Testis (tissue), 2 donors: ENCODE measurements at regions not wholly inside any gene's neighbourhood (a gene's known extent, or its start where the extent isn't known, plus 50 kb on each side); places are given as distances from the start of the nearest gene placed in this dataset.

Source experiments
- POLR2A ChIP-seq: fragments of 450-650 bp; IDR thresholded peaks from one replicate; pipeline ENCODE4 v1.6.1; 2017; ENCODE audit warnings: antibody characterized with exemption, mild to moderate bottlenecking, moderate library complexity
- TF ChIP-seq, protein P1 (sequence below), 3 experiments: fragments of 450-650 bp in 2 of 3; fragments of 200-600 bp in 1 of 3; sonication (generic) in 1 of 3; IDR thresholded peaks; one replicate each; pipeline ENCODE4 v1.5.1; 2016 to 2019; ENCODE audit warnings: antibody characterized with exemption in 3 of 3, mild to moderate bottlenecking in 2 of 3, moderate library complexity in 1 of 3

DNA sequence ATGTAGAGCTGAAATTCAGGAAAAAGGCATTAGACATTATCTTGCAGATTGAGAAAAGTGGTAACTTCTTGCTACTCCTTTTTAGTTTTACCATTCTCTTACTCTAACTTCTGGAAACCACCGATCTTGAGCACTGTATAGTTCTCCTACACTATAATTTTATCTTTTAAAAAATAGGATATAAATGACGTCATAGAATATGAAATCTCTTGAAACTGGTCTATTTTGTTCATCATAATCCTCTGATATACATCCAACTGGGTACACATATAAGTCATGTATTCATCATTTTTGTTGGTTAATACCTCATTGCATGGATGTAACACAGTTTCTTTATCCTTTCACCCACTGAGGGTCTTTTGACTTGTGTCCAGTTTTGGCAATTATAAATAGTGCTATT is 629.9 kb upstream of the PRR20A start:
- TF ChIP-seq, protein P1, sequence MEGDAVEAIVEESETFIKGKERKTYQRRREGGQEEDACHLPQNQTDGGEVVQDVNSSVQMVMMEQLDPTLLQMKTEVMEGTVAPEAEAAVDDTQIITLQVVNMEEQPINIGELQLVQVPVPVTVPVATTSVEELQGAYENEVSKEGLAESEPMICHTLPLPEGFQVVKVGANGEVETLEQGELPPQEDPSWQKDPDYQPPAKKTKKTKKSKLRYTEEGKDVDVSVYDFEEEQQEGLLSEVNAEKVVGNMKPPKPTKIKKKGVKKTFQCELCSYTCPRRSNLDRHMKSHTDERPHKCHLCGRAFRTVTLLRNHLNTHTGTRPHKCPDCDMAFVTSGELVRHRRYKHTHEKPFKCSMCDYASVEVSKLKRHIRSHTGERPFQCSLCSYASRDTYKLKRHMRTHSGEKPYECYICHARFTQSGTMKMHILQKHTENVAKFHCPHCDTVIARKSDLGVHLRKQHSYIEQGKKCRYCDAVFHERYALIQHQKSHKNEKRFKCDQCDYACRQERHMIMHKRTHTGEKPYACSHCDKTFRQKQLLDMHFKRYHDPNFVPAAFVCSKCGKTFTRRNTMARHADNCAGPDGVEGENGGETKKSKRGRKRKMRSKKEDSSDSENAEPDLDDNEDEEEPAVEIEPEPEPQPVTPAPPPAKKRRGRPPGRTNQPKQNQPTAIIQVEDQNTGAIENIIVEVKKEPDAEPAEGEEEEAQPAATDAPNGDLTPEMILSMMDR (IDR thresholded peaks at IDR 0.05) = no peak
- TF ChIP-seq POLR2A = no peak
